Stimulated activated naive CD8-positive, alpha-beta T cell treated with anti-CD3 and anti-CD28 coated beads, Interleukin-15, amount 100 ng/mL, for 72 hours (primary cell): ENCODE measurements at regions not wholly inside any gene's neighbourhood (a gene's known extent, or its start where the extent isn't known, plus 50 kb on each side); places are given as distances from the start of the nearest gene placed in this dataset.
A peak's percentile ranks its signal among the peaks of the same experiment; 100 is the strongest.

Experiments
- ATAC-seq: fragments of 150-1000 bp; cut with Tn5 transposase; 2 replicates; pipeline ENCODE4 v1.10.0; 2021; ENCODE audit warnings: mild to moderate bottlenecking, moderate library complexity
- DNase-seq, 2 donors: peaks; one replicate each; pipeline ENCODE4 v3.0.0; 2021 to 2022
- H3K27ac Mint-ChIP-seq, 2 donors: one replicate each; pipeline ENCODE4 v1.8.0; 2022; ENCODE audit warnings: mild to moderate bottlenecking in 2 of 2, mixed read lengths in 2 of 2, moderate library complexity in 2 of 2
- H3K27me3 Mint-ChIP-seq: one replicate; pipeline ENCODE4 v1.8.0; 2022; ENCODE audit warnings: mixed read lengths
- H3K4me1 Mint-ChIP-seq: one replicate; pipeline ENCODE4 v1.8.0; 2022; ENCODE audit warnings: mild to moderate bottlenecking, mixed read lengths
- H3K4me3 Mint-ChIP-seq, 2 donors: one replicate each; pipeline ENCODE4 v1.8.0; 2022; ENCODE audit warnings: mild to moderate bottlenecking in 2 of 2, mixed read lengths in 2 of 2, moderate library complexity in 1 of 2
- H3K9me3 Mint-ChIP-seq, 2 donors: one replicate each; pipeline ENCODE4 v1.8.0; 2022; ENCODE audit warnings: mixed read lengths in 2 of 2

DNA sequence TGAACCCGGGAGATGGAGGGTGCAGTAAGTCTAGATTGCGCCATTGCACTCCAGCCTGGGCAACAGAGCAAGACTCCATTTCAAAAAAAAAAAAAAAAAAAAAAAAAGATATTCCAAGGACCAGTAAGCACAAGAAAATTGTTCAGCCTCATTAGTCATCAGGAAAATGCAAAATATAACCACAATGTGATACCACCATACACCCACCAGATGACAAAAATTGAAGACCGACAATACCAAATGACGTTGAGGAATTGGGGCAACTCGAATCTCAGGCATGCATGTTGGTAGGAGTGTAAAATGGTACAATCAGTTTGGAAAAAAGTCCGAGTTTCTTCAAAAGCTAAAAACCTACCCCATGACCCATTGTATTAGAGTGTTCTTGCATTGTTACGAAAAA lies 130.2 kb upstream of the FAM9B start:
- peaks cover 50% of the 10 kb centered on the region for H3K4me1 Mint-ChIP-seq

GRCh38 chrX:9164533-9165426 lies 130.9 kb upstream of the FAM9B start:
- Mint-ChIP-seq H3K9me3 (peaks cover 3 to 7% of the 10 kb centered on the region in 2 donors), H3K27me3 (no peaks in the 10 kb centered on the region), H3K4me1 (peaks cover 50% of the 10 kb centered on the region), H3K4me3 (peak overlapping the region; percentile 5 to 55), H3K27ac (peak overlapping the region in 1 of 2 donors; percentile 89)
- DNase-seq (peak in 1 of 2 donors; percentile 10), ATAC-seq (no peak)

More for the DNA sequence above, 130.2 kb upstream of the FAM9B start:
- Mint-ChIP-seq H3K4me3 (no peak overlapping the region), H3K27ac (no peak overlapping the region), H3K27me3 (no peaks in the 10 kb centered on the region), H3K9me3 (peaks cover 3 to 7% of the 10 kb centered on the region in 2 donors)
- DNase-seq (no peak), ATAC-seq (no peak)

DNA sequence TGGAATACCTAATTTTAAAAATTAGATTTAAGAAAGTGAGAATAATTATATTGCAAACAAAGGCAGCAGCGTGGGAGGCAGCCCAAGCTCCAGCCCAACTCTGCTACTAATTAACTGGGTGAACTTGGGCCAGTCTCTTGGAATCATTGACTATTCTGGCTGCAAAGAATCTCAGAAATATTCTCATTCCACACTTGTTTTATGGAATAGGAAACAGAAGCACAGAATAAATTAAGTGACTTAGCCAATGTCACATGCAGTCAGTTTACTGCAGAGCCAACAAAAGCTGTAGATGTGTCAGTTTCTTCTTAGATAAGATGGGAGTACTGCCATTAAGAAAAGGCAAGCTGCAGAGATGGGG lies 132.6 kb upstream of the FAM9B start:
- DNase-seq (no peak), ATAC-seq (no peak)
- Mint-ChIP-seq H3K4me1 (peaks cover 40% of the 10 kb centered on the region), H3K9me3 (peaks cover 0 to 3% of the 10 kb centered on the region in 2 donors), H3K27ac (no peak overlapping the region), H3K27me3 (no peaks in the 10 kb centered on the region), H3K4me3 (no peak overlapping the region)

DNA sequence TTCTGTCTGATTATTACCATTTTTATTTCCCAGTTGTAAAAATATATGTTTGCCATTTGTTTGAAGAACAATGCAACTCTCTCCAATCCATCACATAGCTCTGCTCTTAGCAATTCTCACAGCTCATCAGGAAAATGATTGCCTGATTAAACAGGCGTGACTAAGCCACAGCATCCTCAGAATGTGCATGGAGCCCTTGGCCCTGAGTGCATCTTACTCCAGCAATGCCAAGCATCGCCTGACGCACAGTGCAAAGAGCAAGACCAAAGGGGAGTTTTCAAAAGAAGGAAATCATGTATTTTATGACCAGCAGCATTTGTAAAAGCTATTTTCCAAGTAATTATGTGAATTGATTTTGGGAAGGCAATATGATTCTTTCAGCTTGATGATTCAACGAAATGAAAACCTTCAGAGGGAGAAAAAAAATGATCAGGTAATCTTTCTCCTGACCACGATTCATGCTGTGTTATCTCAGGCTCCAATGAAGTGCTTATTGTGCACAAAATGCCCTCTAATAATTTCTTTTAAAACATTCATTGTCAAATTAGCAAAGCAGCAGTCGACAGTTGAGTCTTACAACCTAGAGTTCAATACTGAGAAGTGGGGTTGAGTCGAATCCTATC lies 138.0 kb upstream of the FAM9B start:
- no peak overlapping the region for H3K27ac Mint-ChIP-seq
- H3K9me3 Mint-ChIP-seq = peaks cover 0 to 9% of the 10 kb centered on the region in 2 donors
- no peaks in the 10 kb centered on the region for H3K27me3 Mint-ChIP-seq
- ATAC-seq (no peak), DNase-seq (no peak)
- H3K4me3 Mint-ChIP-seq = no peak overlapping the region
- no peaks in the 10 kb centered on the region for H3K4me1 Mint-ChIP-seq

GRCh38 chrX:9172464-9172850 lies 138.5 kb upstream of the FAM9B start:
- H3K27ac Mint-ChIP-seq = no peak overlapping the region
- DNase-seq (no peak), ATAC-seq (no peak)
- peaks cover 0 to 9% of the 10 kb centered on the region in 2 donors for H3K9me3 Mint-ChIP-seq
- no peaks in the 10 kb centered on the region for H3K4me1 Mint-ChIP-seq
- H3K27me3 Mint-ChIP-seq = no peaks in the 10 kb centered on the region
- no peak overlapping the region for H3K4me3 Mint-ChIP-seq

DNA sequence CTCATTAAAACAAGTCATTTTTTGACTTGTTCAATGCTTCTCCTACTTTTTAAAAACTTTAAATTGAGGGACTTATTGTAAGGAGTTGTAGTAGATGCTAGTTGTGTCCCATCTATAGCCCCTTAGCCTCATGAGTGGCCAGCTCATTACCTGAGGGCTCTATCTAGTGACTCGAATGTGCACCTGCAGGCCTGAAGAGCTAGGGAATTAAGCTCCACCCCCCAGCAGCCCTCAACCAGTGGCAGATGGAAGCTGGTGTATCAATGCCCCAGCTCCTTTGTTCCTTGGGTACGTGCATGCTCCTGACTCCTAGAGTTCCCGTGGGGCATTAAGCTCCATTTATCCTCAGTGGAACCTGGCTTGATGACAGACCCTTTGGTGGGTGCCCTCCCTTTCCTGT lies 146.7 kb upstream of the FAM9B start:
- H3K27me3 Mint-ChIP-seq = no peaks in the 10 kb centered on the region
- H3K4me3 Mint-ChIP-seq = no peak overlapping the region
- no peak overlapping the region for H3K27ac Mint-ChIP-seq
- H3K9me3 Mint-ChIP-seq = no peaks in the 10 kb centered on the region
- ATAC-seq (no peak), DNase-seq (no peak)
- H3K4me1 Mint-ChIP-seq = no peaks in the 10 kb centered on the region

DNA sequence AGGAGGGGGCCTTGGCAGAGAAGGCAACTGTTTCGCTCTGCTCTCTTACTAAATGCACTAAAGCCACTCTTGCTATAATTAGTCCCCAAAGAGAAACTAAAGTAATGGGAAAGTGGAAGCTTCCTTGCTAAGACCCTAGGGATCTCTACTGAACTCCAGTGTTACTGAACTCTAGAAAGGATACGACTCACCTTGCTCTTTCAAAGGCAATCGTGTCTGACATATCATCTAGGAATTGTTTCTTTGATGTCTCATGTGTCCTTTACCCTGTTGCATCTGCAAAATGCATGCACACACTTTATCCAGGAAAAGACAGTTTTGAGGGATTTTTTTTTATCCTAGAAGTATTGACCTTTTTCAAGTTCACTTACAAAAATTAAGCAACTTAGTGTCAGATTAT lies 148.1 kb upstream of the FAM9B start:
- H3K27ac Mint-ChIP-seq = no peak overlapping the region
- no peaks in the 10 kb centered on the region for H3K27me3 Mint-ChIP-seq
- DNase-seq (no peak), ATAC-seq (no peak)
- H3K9me3 Mint-ChIP-seq = no peaks in the 10 kb centered on the region
- H3K4me3 Mint-ChIP-seq = no peak overlapping the region
- H3K4me1 Mint-ChIP-seq = no peaks in the 10 kb centered on the region

DNA sequence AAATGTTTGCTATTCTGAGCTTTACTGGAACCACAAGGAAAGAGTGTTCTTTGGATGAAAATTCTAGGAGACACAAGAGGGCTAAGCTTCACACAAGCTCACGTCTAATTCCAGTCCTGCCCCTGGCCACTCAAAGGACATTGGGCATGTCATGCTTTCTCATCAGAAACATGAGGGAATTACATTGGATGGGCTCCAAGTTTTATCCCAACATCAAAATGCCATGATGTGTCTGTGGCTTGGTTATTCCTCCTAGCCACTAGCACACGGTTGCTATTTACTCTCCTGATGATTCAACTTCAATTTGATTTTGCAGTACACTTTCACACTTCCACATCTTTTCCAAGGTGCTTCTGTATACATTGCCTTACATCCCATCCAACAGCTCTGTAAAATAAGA lies 149.6 kb upstream of the FAM9B start:
- Mint-ChIP-seq H3K27ac (no peak overlapping the region), H3K9me3 (no peaks in the 10 kb centered on the region), H3K27me3 (no peaks in the 10 kb centered on the region), H3K4me3 (no peak overlapping the region), H3K4me1 (no peaks in the 10 kb centered on the region)
- DNase-seq (no peak), ATAC-seq (no peak)

DNA sequence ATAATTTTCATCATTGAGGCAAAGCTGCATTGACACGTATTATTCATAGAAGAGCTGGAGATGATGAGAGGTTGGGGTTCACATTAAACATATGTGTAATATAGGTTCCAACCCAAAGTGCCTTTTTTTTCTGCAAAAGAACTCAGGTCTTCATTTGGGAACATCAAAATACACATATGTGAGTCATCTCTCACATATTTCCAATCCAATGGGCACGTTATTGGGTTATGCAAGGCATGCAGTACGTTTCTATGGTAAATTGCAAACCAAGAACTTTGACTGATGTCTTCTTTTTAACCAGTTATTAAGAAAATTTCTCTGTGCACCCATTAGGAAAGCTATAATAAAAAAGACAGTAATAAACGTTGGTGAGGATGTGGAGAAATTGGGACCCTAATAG lies 150.3 kb upstream of the FAM9B start:
- no peak overlapping the region for H3K27ac Mint-ChIP-seq
- H3K4me1 Mint-ChIP-seq = no peaks in the 10 kb centered on the region
- no peaks in the 10 kb centered on the region for H3K27me3 Mint-ChIP-seq
- no peak for ATAC-seq
- no peaks in the 10 kb centered on the region for H3K9me3 Mint-ChIP-seq
- H3K4me3 Mint-ChIP-seq = no peak overlapping the region
- no peak for DNase-seq

- DNase-seq (no peak), ATAC-seq (no peak)
- Mint-ChIP-seq H3K4me1 (peaks cover 6% of the 10 kb centered on the region), H3K27ac (no peak overlapping the region), H3K27me3 (no peaks in the 10 kb centered on the region), H3K9me3 (no peaks in the 10 kb centered on the region), H3K4me3 (no peak overlapping the region)
Measured at GRCh38 chrX:9188117-9188516, 154.2 kb upstream of the FAM9B start.

GRCh38 chrX:9189286-9189685 lies 155.4 kb upstream of the FAM9B start:
- Mint-ChIP-seq H3K4me3 (no peak overlapping the region), H3K9me3 (no peaks in the 10 kb centered on the region), H3K27ac (no peak overlapping the region), H3K4me1 (peaks cover 6% of the 10 kb centered on the region), H3K27me3 (no peaks in the 10 kb centered on the region)
- no peak for DNase-seq
- ATAC-seq = no peak

GRCh38 chrX:9191392-9191791 lies 157.5 kb upstream of the FAM9B start:
- no peak for ATAC-seq
- Mint-ChIP-seq H3K27me3 (no peaks in the 10 kb centered on the region), H3K4me3 (no peak overlapping the region), H3K27ac (no peak overlapping the region), H3K4me1 (peaks cover 18% of the 10 kb centered on the region), H3K9me3 (no peaks in the 10 kb centered on the region)
- DNase-seq = no peak

DNA sequence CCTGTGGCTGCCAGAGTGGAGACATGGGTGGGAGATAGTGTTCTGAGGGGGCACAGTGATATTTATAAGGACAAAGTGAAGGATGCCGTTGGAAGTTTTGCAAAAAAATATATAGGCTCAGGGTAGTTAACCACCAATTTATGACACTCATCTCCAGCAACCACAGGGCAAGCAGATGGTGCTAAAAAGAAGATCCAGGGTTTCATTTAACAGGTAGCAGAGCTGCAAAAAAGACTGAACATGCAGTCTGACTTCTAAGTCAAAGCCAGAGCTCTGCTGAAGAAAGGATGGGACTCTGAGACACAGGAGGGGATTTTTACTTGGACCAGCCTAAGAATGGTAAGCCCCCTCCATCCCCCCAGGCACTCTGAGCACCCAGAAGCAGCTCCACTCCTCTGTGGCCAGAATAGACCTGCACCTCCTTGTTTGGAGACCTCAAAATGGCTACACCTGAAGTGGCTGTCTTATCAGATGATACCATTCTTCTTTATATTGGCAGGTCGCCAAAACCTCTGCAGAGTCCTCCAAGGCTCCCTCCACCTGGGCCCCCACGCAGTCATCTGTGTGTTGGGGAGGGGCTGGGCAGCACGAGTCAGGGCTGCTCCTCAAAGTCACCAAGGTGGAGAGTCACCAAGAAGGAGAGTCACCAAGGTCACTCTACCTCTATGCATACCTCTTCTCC lies 161.4 kb upstream of the FAM9B start:
- no peak for ATAC-seq
- Mint-ChIP-seq H3K4me3 (no peak overlapping the region), H3K4me1 (peaks cover 11% of the 10 kb centered on the region), H3K27ac (no peak overlapping the region), H3K27me3 (no peaks in the 10 kb centered on the region), H3K9me3 (no peaks in the 10 kb centered on the region)
- no peak for DNase-seq

DNA sequence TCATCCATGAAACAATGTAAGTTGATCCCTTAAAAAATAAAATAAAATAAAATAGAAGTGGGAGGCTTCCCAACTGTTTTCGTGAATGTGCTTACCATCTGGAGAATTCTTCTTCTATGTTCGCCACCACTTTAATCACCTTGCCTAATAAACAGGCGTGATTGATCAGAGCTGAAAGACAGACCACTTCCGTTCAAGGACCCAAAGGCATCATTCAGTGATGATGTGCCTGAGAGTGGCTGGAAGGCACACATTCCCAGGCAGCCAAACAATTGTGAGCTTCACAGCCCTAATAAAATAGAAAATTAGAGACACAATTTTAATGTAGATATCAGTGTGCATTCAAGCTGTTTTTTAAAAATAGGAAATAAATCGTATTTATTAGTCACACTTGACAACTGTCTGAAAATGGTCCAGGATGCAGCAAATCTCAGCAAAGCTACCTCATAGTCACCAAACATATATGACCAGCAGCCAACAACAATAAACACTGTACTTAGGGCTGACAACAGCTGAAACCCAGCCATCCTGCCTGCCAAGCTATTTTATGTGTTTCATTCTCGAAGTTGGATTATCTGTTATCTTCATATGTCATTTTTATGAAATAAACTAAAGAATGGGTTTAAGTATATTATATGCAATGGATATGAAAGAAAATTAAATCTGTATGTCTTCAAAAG lies 163.2 kb upstream of the FAM9B start:
- no peak overlapping the region for H3K27ac Mint-ChIP-seq
- no peaks in the 10 kb centered on the region for H3K9me3 Mint-ChIP-seq
- H3K4me1 Mint-ChIP-seq = peaks cover 11% of the 10 kb centered on the region
- no peak for ATAC-seq
- H3K27me3 Mint-ChIP-seq = no peaks in the 10 kb centered on the region
- DNase-seq = no peak
- no peak overlapping the region for H3K4me3 Mint-ChIP-seq

- H3K27ac Mint-ChIP-seq = no peak overlapping the region
- H3K9me3 Mint-ChIP-seq = no peaks in the 10 kb centered on the region
- H3K4me1 Mint-ChIP-seq = peaks cover 25% of the 10 kb centered on the region
- no peak for DNase-seq
- H3K27me3 Mint-ChIP-seq = no peaks in the 10 kb centered on the region
- H3K4me3 Mint-ChIP-seq = no peak overlapping the region
- no peak for ATAC-seq
Measured at GRCh38 chrX:9204560-9204959, 170.6 kb upstream of the FAM9B start.
